ENCODE measurements at regions not wholly inside any gene's neighbourhood (a gene's known extent, or its start where the extent isn't known, plus 50 kb on each side); places are given as distances from the start of the nearest gene placed in this dataset.

DNA sequence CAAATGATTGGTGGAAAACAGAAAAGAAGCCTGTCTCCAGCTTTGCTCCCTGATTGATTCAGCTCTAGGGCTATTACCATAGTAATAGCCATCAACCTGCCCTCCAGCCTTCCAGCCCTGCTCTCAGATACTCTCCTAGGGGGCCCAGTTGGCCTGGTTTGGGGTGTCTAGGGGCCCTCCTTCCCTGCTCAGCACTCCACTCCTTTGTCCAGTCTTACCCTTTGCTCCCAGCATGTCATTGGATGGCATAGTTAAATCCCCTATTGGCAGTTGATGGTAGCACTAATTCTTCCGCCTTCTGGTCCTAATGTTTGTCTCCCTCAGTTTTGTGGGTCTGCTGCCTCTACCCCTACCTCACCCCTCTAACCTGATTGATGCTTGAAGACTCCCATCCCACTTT, 175.4 kb upstream of the PELI2 start:
- no peak for TF ChIP-seq POLR2A (IDR thresholded peaks at IDR 0.05; ENCODE audit: low read depth, low read length)
- no peak for TF ChIP-seq NFE2L2 (IDR thresholded peaks at IDR 0.05; ENCODE audit: low read depth, low read length)
- TF ChIP-seq CEBPB (IDR thresholded peaks at IDR 0.05; ENCODE audit: low read depth, low read length) = no peak
- TF ChIP-seq RFX5 (IDR thresholded peaks at IDR 0.05; ENCODE audit: low read depth, low read length) = no peak
